ENCODE measurements at regions not wholly inside any gene's neighbourhood (a gene's known extent, or its start where the extent isn't known, plus 50 kb on each side); places are given as distances from the start of the nearest gene placed in this dataset.

GRCh38 chr18:24850532-24850931, 390.1 kb downstream of the HRH4 start:
- ATAC-seq = no peak
- no peak for TF ChIP-seq TCF4 (CRISPR knock-in tag; IDR thresholded peaks at IDR 0.05; ENCODE audit: borderline replicate concordance)
- no peak for TF ChIP-seq ZNF70 (CRISPR knock-in tag; IDR thresholded peaks at IDR 0.05)
- no peak for TF ChIP-seq TSHZ2 (CRISPR knock-in tag; IDR thresholded peaks at IDR 0.05)
- TF ChIP-seq ISL1 (CRISPR knock-in tag; IDR thresholded peaks at IDR 0.05) = no peak
- TF ChIP-seq BACH2 (CRISPR knock-in tag; IDR thresholded peaks at IDR 0.05; ENCODE audit: borderline replicate concordance) = no peak
- TF ChIP-seq ZFP3 (CRISPR knock-in tag; IDR thresholded peaks at IDR 0.05) = no peak
- TF ChIP-seq PATZ1 (CRISPR knock-in tag; IDR thresholded peaks at IDR 0.05; ENCODE audit: borderline replicate concordance) = no peak
- TF ChIP-seq ZFP30 (CRISPR knock-in tag; IDR thresholded peaks at IDR 0.05) = no peak
- TF ChIP-seq, protein P1, sequence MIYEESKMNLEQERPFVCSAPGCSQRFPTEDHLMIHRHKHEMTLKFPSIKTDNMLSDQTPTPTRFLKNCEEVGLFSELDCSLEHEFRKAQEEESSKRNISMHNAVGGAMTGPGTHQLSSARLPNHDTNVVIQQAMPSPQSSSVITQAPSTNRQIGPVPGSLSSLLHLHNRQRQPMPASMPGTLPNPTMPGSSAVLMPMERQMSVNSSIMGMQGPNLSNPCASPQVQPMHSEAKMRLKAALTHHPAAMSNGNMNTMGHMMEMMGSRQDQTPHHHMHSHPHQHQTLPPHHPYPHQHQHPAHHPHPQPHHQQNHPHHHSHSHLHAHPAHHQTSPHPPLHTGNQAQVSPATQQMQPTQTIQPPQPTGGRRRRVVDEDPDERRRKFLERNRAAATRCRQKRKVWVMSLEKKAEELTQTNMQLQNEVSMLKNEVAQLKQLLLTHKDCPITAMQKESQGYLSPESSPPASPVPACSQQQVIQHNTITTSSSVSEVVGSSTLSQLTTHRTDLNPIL (CRISPR knock-in tag; IDR thresholded peaks at IDR 0.05; ENCODE audit: low read depth) = no peak
- TF ChIP-seq OSR1 (CRISPR knock-in tag; IDR thresholded peaks at IDR 0.05) = no peak
- TF ChIP-seq RARB (CRISPR knock-in tag; IDR thresholded peaks at IDR 0.05) = no peak
- TF ChIP-seq ZNF565 (CRISPR knock-in tag; conservative IDR thresholded peaks at IDR 0.05; ENCODE audit: low read depth) = no peak
- no peak for TF ChIP-seq ZNF8 (CRISPR knock-in tag; IDR thresholded peaks at IDR 0.05)
- no peak for TF ChIP-seq ARNTL (CRISPR knock-in tag; IDR thresholded peaks at IDR 0.05; ENCODE audit: borderline replicate concordance, low read depth)
- no peak for TF ChIP-seq SNAI2 (CRISPR knock-in tag; IDR thresholded peaks at IDR 0.05)
- TF ChIP-seq GLIS3 (CRISPR knock-in tag; IDR thresholded peaks at IDR 0.05) = no peak
- TF ChIP-seq ZC3H10 (CRISPR knock-in tag; IDR thresholded peaks at IDR 0.05) = no peak
- TF ChIP-seq, protein P2, sequence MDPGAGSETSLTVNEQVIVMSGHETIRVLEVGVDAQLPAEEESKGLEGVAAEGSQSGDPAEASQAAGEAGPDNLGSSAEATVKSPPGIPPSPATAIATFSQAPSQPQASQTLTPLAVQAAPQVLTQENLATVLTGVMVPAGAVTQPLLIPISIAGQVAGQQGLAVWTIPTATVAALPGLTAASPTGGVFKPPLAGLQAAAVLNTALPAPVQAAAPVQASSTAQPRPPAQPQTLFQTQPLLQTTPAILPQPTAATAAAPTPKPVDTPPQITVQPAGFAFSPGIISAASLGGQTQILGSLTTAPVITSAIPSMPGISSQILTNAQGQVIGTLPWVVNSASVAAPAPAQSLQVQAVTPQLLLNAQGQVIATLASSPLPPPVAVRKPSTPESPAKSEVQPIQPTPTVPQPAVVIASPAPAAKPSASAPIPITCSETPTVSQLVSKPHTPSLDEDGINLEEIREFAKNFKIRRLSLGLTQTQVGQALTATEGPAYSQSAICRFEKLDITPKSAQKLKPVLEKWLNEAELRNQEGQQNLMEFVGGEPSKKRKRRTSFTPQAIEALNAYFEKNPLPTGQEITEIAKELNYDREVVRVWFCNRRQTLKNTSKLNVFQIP (CRISPR knock-in tag; IDR thresholded peaks at IDR 0.05; ENCODE audit: borderline replicate concordance, low read depth) = no peak
- TF ChIP-seq CSDC2 (CRISPR knock-in tag; IDR thresholded peaks at IDR 0.05) = no peak

- no peak for ATAC-seq
- no peak for TF ChIP-seq ZNF8 (CRISPR knock-in tag; IDR thresholded peaks at IDR 0.05)
- TF ChIP-seq ARNTL (CRISPR knock-in tag; IDR thresholded peaks at IDR 0.05; ENCODE audit: borderline replicate concordance, low read depth) = no peak
- TF ChIP-seq ZC3H10 (CRISPR knock-in tag; IDR thresholded peaks at IDR 0.05) = no peak
- no peak for TF ChIP-seq PPARA (CRISPR knock-in tag; IDR thresholded peaks at IDR 0.05; ENCODE audit: borderline replicate concordance)
- no peak for TF ChIP-seq GLIS3 (CRISPR knock-in tag; IDR thresholded peaks at IDR 0.05)
- no peak for TF ChIP-seq ZFP3 (CRISPR knock-in tag; IDR thresholded peaks at IDR 0.05)
- no peak for TF ChIP-seq ZFP30 (CRISPR knock-in tag; IDR thresholded peaks at IDR 0.05)
- TF ChIP-seq RARB (CRISPR knock-in tag; IDR thresholded peaks at IDR 0.05) = no peak
- no peak for TF ChIP-seq TOX (CRISPR knock-in tag; IDR thresholded peaks at IDR 0.05; ENCODE audit: borderline replicate concordance)
- no peak for TF ChIP-seq ZNF70 (CRISPR knock-in tag; IDR thresholded peaks at IDR 0.05)
Observed at GRCh38 chr18:24853076-24853475, 392.6 kb downstream of the HRH4 start.

- no peak for ATAC-seq
- no peak for TF ChIP-seq SNAI2 (CRISPR knock-in tag; IDR thresholded peaks at IDR 0.05)
- no peak for TF ChIP-seq PATZ1 (CRISPR knock-in tag; IDR thresholded peaks at IDR 0.05; ENCODE audit: borderline replicate concordance)
- no peak for TF ChIP-seq CSDC2 (CRISPR knock-in tag; IDR thresholded peaks at IDR 0.05)
- no peak for TF ChIP-seq TSHZ2 (CRISPR knock-in tag; IDR thresholded peaks at IDR 0.05)
- TF ChIP-seq, protein P3, sequence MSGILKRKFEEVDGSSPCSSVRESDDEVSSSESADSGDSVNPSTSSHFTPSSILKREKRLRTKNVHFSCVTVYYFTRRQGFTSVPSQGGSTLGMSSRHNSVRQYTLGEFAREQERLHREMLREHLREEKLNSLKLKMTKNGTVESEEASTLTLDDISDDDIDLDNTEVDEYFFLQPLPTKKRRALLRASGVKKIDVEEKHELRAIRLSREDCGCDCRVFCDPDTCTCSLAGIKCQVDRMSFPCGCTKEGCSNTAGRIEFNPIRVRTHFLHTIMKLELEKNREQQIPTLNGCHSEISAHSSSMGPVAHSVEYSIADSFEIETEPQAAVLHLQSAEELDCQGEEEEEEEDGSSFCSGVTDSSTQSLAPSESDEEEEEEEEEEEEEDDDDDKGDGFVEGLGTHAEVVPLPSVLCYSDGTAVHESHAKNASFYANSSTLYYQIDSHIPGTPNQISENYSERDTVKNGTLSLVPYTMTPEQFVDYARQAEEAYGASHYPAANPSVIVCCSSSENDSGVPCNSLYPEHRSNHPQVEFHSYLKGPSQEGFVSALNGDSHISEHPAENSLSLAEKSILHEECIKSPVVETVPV (CRISPR knock-in tag; IDR thresholded peaks at IDR 0.05) = no peak
- TF ChIP-seq ARNTL (CRISPR knock-in tag; IDR thresholded peaks at IDR 0.05; ENCODE audit: borderline replicate concordance, low read depth) = no peak
- TF ChIP-seq BACH2 (CRISPR knock-in tag; IDR thresholded peaks at IDR 0.05; ENCODE audit: borderline replicate concordance) = no peak
Observed at GRCh38 chr18:24860978-24861680, 400.7 kb downstream of the HRH4 start.

All from SK-N-SH treated with all-trans-retinoic acid at 6 μM for 48 hours (cell line).